OCI-LY7 (cell line): ENCODE measurements at regions not wholly inside any gene's neighbourhood (a gene's known extent, or its start where the extent isn't known, plus 50 kb on each side); places are given as distances from the start of the nearest gene placed in this dataset.

Experiments
- BruUV-seq: library from RNA; stranded (reverse); fragments of 400-500 nt; replicated peaks from 2 replicates; lab custom pipeline; 2021; lab: Mats Ljungman, UMichigan
- CTCF ChIA-PET: fragments of 300-600 bp; sonication (Branson Sonifier 250); formaldehyde crosslinking; loops from one replicate; lab custom pipeline; 2022; ENCODE audit warnings: antibody characterized with exemption; ENCODE audit not compliant: unreplicated experiment; lab: Charles Lee
- POLR2A ChIA-PET: fragments of 300-600 bp; sonication (Branson Sonifier 250); formaldehyde crosslinking; loops from one replicate; lab custom pipeline; 2022; ENCODE audit warnings: antibody characterized with exemption; lab: Charles Lee
- DNase-seq: peaks from one replicate; pipeline ENCODE4 v3.0.0-alpha.2; 2015; ENCODE audit warnings: low spot score
- H2AFZ ChIP-seq: fragments of 200-600 bp; sonication (generic), shearing (Covaris generic); 2 replicates; pipeline ENCODE4 v1.6.1; 2014; ENCODE audit warnings: mild to moderate bottlenecking, antibody characterized with exemption, low read length, moderate library complexity
- H3K27ac ChIP-seq: fragments of 200-600 bp; sonication (generic); 2 replicates; pipeline ENCODE4 v1.5.1; 2014; ENCODE audit warnings: mixed run types, low read depth, mild to moderate bottlenecking, moderate library complexity, low read length, inconsistent platforms; ENCODE audit not compliant: poor library complexity, severe bottlenecking
- H3K36me3 ChIP-seq: fragments of 200-600 bp; sonication (generic); 2 replicates; pipeline ENCODE4 v1.6.1; 2014; ENCODE audit warnings: mild to moderate bottlenecking, antibody characterized with exemption, low read length, moderate library complexity, mixed read lengths; ENCODE audit not compliant: insufficient read depth
- H3K4me1 ChIP-seq: fragments of 200-600 bp; sonication (generic); 2 replicates; pipeline ENCODE4 v1.5.1; 2014; ENCODE audit warnings: mild to moderate bottlenecking, low read length; ENCODE audit not compliant: insufficient read depth, poor library complexity, severe bottlenecking
- H3K4me2 ChIP-seq: fragments of 200-600 bp; sonication (generic); 2 replicates; pipeline ENCODE4 v1.6.1; 2014; ENCODE audit warnings: mild to moderate bottlenecking, low read length
- H3K4me3 ChIP-seq: fragments of 200-600 bp; sonication (generic); 2 replicates; pipeline ENCODE4 v1.5.1; 2014; ENCODE audit warnings: mild to moderate bottlenecking, low read depth, low read length; ENCODE audit not compliant: poor library complexity, severe bottlenecking
- H3K79me2 ChIP-seq: fragments of 200-600 bp; sonication (generic); 2 replicates; pipeline ENCODE4 v1.6.1; 2016; ENCODE audit warnings: low read depth, mild to moderate bottlenecking, low read length, moderate library complexity, mixed read lengths; ENCODE audit not compliant: insufficient read depth
- H3K9me2 ChIP-seq: fragments of 200-600 bp; sonication (generic); 2 replicates; pipeline ENCODE4 v1.6.1; 2016; ENCODE audit warnings: mild to moderate bottlenecking, low read length, mixed read lengths; ENCODE audit not compliant: insufficient read depth
- H3K9me3 ChIP-seq: fragments of 200-600 bp; sonication (generic); 2 replicates; pipeline ENCODE4 v1.6.1; 2014; ENCODE audit warnings: mild to moderate bottlenecking, mixed run types, low read length, mixed read lengths
- H4K20me1 ChIP-seq: fragments of 200-600 bp; sonication (generic); 2 replicates; pipeline ENCODE4 v1.6.1; 2014; ENCODE audit warnings: mild to moderate bottlenecking, antibody characterized with exemption, low read length, moderate library complexity, mixed read lengths; ENCODE audit not compliant: insufficient read depth
- CTCF ChIP-seq: fragments of 200-600 bp; sonication (generic); conservative IDR thresholded peaks from 2 replicates; pipeline ENCODE4 v1.5.1; 2014; ENCODE audit warnings: mild to moderate bottlenecking, antibody characterized with exemption, low read length, moderate library complexity, mixed read lengths
- EZH2phosphoT487 ChIP-seq: fragments of 200-600 bp; sonication (generic); IDR thresholded peaks from 2 replicates; pipeline ENCODE4 v1.6.1; 2018; ENCODE audit warnings: low read depth, borderline replicate concordance, mild to moderate bottlenecking, mixed run types, antibody characterized with exemption, low read length, moderate library complexity, mixed read lengths
- intact Hi-C: fragments of 100-400 bp; cut with micrococcal nuclease; formaldehyde crosslinking; loops from one replicate; pipeline ENCODE4 v1.10.0; 2022; ENCODE audit not compliant: unreplicated experiment

- Histone ChIP-seq H3K27ac (no peak overlapping the region), H2AFZ (no peak overlapping the region), H3K4me2 (no peak overlapping the region), H3K4me1 (no peaks in the 10 kb centered on the region), H3K9me2 (no peaks in the 10 kb centered on the region), H3K4me3 (no peak overlapping the region), H4K20me1 (no peaks in the 10 kb centered on the region), H3K79me2 (no peaks in the 10 kb centered on the region), H3K9me3 (no peaks in the 10 kb centered on the region), H3K36me3 (no peaks in the 10 kb centered on the region)
- no peak for DNase-seq
- CTCF ChIA-PET, result no interaction called here
- POLR2A ChIA-PET, result no interaction called here
- intact Hi-C loops, result no loop called here
- no peak for TF ChIP-seq CTCF
- TF ChIP-seq EZH2phosphoT487, result no peak
- no TSS peak for BruUV-seq
These were observed 324.0 kb downstream of the DSEL start for GRCh38 chr18:67192535-67192934.

GRCh38 chr18:67183398-67183797 is 333.1 kb downstream of the DSEL start:
- H3K79me2 ChIP-seq, result no peaks in the 10 kb centered on the region
- H3K4me2 ChIP-seq, result no peak overlapping the region
- H2AFZ ChIP-seq, result no peak overlapping the region
- H3K27ac ChIP-seq, result no peak overlapping the region
- no TSS peak for BruUV-seq
- ChIA-PET POLR2A (no interaction called here), CTCF (no interaction called here)
- H3K4me1 ChIP-seq, result no peaks in the 10 kb centered on the region
- H3K9me2 ChIP-seq, result no peaks in the 10 kb centered on the region
- H4K20me1 ChIP-seq, result no peaks in the 10 kb centered on the region
- intact Hi-C loops, result no loop called here
- H3K4me3 ChIP-seq, result no peak overlapping the region
- no peaks in the 10 kb centered on the region for H3K36me3 ChIP-seq
- no peak for TF ChIP-seq CTCF
- TF ChIP-seq EZH2phosphoT487, result no peak
- H3K9me3 ChIP-seq, result no peaks in the 10 kb centered on the region
- DNase-seq, result no peak

- intact Hi-C loops, result no loop called here
These were observed 336.8 kb downstream of the DSEL start for GRCh38 chr18:67179726-67180125.

More at GRCh38 chr18:67179726-67180125, 336.8 kb downstream of the DSEL start:
- DNase-seq, result no peak
- Histone ChIP-seq H4K20me1 (no peaks in the 10 kb centered on the region), H3K9me2 (no peaks in the 10 kb centered on the region), H3K27ac (no peak overlapping the region), H3K9me3 (no peaks in the 10 kb centered on the region), H3K4me3 (no peak overlapping the region), H3K4me1 (no peaks in the 10 kb centered on the region), H3K4me2 (no peak overlapping the region), H2AFZ (no peak overlapping the region), H3K36me3 (no peaks in the 10 kb centered on the region), H3K79me2 (no peaks in the 10 kb centered on the region)
- ChIA-PET POLR2A (no interaction called here), CTCF (no interaction called here)
- TF ChIP-seq EZH2phosphoT487 (no peak), CTCF (no peak)
- no TSS peak for BruUV-seq
